Upper lobe of left lung (tissue), 4 donors: ENCODE measurements at regions not wholly inside any gene's neighbourhood (a gene's known extent, or its start where the extent isn't known, plus 50 kb on each side); places are given as distances from the start of the nearest gene placed in this dataset.

Experiments
- CTCF ChIP-seq, 6 experiments: fragments of 450-650 bp in 4 of 6; fragments of 200-600 bp in 2 of 6; sonication (generic) in 2 of 6; IDR thresholded peaks; one replicate each; pipeline ENCODE4 v1.5.1; 2016 to 2019; ENCODE audit warnings: antibody characterized with exemption in 6 of 6
- EP300 ChIP-seq, 4 donors: sonication (generic); formaldehyde crosslinking; IDR thresholded peaks; one replicate each; pipeline ENCODE4 v1.5.1; 2017; ENCODE audit warnings: antibody characterized with exemption in 4 of 4, control low read depth in 2 of 4
- POLR2A ChIP-seq, 4 donors: fragments of 450-650 bp; IDR thresholded peaks; one replicate each; pipeline ENCODE4 v1.5.1; 2016 to 2017; ENCODE audit warnings: antibody characterized with exemption in 4 of 4, mild to moderate bottlenecking in 2 of 4
- POLR2AphosphoS5 ChIP-seq, 2 donors: sonication (generic); formaldehyde crosslinking; IDR thresholded peaks; one replicate each; pipeline ENCODE4 v1.5.1; 2017; ENCODE audit warnings: antibody characterized with exemption in 2 of 2

- TF ChIP-seq CTCF (IDR thresholded peaks at IDR 0.05) (no peak), POLR2AphosphoS5 (IDR thresholded peaks at IDR 0.05) (no peak), POLR2A (IDR thresholded peaks at IDR 0.05) (no peak), EP300 (IDR thresholded peaks at IDR 0.05) (no peak)
Observed at GRCh38 chr1:5670590-5671350, 321.5 kb downstream of the NPHP4 start.
